Stomach (tissue), 8 donors: ENCODE measurements at regions not wholly inside any gene's neighbourhood (a gene's known extent, or its start where the extent isn't known, plus 50 kb on each side); places are given as distances from the start of the nearest gene placed in this dataset.

Experiments used
- DNase-seq, 2 donors: peaks; one replicate each; pipeline versions ENCODE4 v3.0.0 to v3.0.0-alpha.2; 2013 to 2019
- H3K27ac ChIP-seq, 5 donors: fragments of 200-600 bp in 4 of 5; sonication (generic) in 4 of 5; one replicate each; pipeline ENCODE4 v1.5.1; 2013 to 2019; ENCODE audit warnings: mild to moderate bottlenecking in 1 of 5, moderate library complexity in 1 of 5
- H3K27me3 ChIP-seq, 3 donors: fragments of 200-600 bp; sonication (generic); one replicate each; pipeline ENCODE4 v1.5.1; 2017 to 2019; ENCODE audit warnings: mixed run types in 1 of 3
- H3K36me3 ChIP-seq, 4 donors: fragments of 200-600 bp; sonication (generic); 1 replicate in 3 of 4; 2 replicates in 1 of 4; pipeline ENCODE4 v1.5.1; 2016 to 2019
- H3K4me1 ChIP-seq, 4 donors: fragments of 200-600 bp; sonication (generic); one replicate each; pipeline ENCODE4 v1.5.1; 2016 to 2019
- H3K4me3 ChIP-seq, 4 donors: fragments of 200-600 bp; sonication (generic) in 3 of 4; one replicate each; pipeline ENCODE4 v1.5.1; 2016 to 2019; ENCODE audit warnings: mild to moderate bottlenecking in 1 of 4
- H3K9me3 ChIP-seq, 4 donors: fragments of 200-600 bp; sonication (generic); one replicate each; pipeline ENCODE4 v1.5.1; 2016 to 2019
- EP300 ChIP-seq: sonication (generic); formaldehyde crosslinking; IDR thresholded peaks from one replicate; pipeline ENCODE4 v1.6.1; 2017; ENCODE audit warnings: antibody characterized with exemption
- POLR2A ChIP-seq, 4 donors: fragments of 450-650 bp; IDR thresholded peaks; one replicate each; pipeline ENCODE4 v1.6.1; 2016; ENCODE audit warnings: antibody characterized with exemption in 4 of 4, control low read depth in 2 of 4, mild to moderate bottlenecking in 1 of 4, moderate library complexity in 1 of 4
- POLR2AphosphoS5 ChIP-seq, 3 donors: sonication (generic); formaldehyde crosslinking; IDR thresholded peaks; one replicate each; pipeline ENCODE4 v1.6.1; 2016; ENCODE audit warnings: antibody characterized with exemption in 3 of 3
- WGBS, 5 donors: extraction: QIAGEN DNeasy Blood & Tissue Kit in 3 of 5; methylation state at CpG; one replicate each; pipeline versions ENCODE4 v1.1.5 to v1.1.7; 2013 to 2018; 5-methylcytosine and 5-hydroxymethylcytosine counted together
- intact Hi-C: fragments of 100-400 bp; cut with DNase I; formaldehyde crosslinking; loops from one replicate; pipeline ENCODE4 v1.15.1; 2023; ENCODE audit warnings: low total_unique reads
- TF ChIP-seq, protein P1 (sequence below), 7 experiments: fragments of 450-650 bp in 4 of 7; fragments of 200-600 bp in 3 of 7; sonication (generic) in 3 of 7; IDR thresholded peaks; one replicate each; pipeline ENCODE4 v1.5.1; 2016 to 2019; ENCODE audit warnings: antibody characterized with exemption in 7 of 7, control low read depth in 2 of 7, mild to moderate bottlenecking in 1 of 7
- donor health status: healthy with polysubstance abuse.
- donor health status: Bipolar disorder and iron deficiency.
- donor health status: healthy.

DNA sequence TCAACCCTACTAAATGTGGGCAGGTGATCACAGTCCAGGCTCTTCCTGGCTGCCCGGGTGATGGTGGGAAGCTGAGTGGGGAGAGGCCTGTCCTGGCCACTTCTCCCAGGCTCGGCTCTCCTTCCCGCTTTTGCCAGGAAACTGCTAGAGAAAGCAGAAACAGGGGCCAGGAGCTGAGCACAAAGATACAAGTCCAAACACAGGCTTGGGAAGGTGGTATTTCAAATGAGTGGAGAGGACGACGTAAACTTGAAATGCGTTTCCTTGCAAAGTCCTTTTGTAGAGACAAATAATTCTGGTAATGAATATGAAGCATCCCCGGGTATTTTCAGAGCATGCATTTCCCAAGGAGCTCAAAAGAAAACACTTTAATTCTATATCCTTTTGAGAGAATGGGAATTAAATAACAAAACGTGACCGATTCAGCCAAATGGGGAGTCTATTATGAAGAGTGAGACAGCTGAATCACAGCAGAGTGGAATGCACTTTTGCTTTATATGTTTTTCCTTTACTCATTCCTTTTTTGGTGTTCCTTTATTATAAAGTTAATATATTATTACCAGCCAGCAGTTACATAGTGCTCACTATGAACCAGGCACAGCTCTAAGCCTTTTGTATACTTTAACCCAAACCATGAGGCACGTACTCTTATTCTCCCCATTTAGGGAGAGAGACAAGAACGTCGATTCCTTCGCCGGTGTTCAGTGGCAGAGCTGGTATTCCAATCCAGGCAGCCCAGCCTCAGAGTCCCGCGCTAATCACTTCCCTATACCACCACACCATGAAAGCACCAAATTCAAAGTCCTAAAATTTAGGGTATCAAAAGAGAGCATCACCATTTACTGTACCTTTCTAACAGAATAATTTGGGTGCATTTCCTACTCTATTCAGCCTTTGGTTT is 218.2 kb upstream of the KLF14 start:
- H3K9me3 ChIP-seq, result no peaks in the 10 kb centered on the region
- WGBS, 5 donors, result 75 to 89% (median 82%) methylated on average over 16 of the region's 16 CpGs
- TF ChIP-seq EP300 (no peak), POLR2AphosphoS5 (IDR thresholded peaks at IDR 0.05) (no peak), POLR2A (IDR thresholded peaks at IDR 0.05) (no peak)

DNA sequence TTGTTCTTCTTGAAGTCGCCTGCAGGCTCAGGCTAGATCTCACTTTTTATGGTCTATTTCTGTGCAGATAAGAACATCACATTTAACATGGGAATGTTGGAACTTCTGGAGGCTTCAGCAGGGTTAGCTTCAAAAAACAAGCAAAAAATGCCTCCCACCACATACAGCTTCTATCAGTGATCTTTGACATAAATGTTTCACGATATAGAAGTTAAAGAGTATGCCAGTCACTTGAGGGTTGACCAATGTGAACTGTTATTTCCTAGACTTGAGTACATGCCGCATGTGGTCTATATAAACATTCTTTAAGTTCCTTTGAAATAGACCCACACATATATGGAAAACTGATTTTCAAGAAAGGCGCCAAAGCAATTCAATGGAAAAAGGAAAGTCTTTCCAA is 219.2 kb upstream of the KLF14 start:
- TF ChIP-seq, protein P1, sequence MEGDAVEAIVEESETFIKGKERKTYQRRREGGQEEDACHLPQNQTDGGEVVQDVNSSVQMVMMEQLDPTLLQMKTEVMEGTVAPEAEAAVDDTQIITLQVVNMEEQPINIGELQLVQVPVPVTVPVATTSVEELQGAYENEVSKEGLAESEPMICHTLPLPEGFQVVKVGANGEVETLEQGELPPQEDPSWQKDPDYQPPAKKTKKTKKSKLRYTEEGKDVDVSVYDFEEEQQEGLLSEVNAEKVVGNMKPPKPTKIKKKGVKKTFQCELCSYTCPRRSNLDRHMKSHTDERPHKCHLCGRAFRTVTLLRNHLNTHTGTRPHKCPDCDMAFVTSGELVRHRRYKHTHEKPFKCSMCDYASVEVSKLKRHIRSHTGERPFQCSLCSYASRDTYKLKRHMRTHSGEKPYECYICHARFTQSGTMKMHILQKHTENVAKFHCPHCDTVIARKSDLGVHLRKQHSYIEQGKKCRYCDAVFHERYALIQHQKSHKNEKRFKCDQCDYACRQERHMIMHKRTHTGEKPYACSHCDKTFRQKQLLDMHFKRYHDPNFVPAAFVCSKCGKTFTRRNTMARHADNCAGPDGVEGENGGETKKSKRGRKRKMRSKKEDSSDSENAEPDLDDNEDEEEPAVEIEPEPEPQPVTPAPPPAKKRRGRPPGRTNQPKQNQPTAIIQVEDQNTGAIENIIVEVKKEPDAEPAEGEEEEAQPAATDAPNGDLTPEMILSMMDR (IDR thresholded peaks at IDR 0.05), result no peak
- TF ChIP-seq POLR2A (IDR thresholded peaks at IDR 0.05) (no peak), POLR2AphosphoS5 (IDR thresholded peaks at IDR 0.05) (no peak), EP300 (no peak)
- no peaks in the 10 kb centered on the region for H3K9me3 ChIP-seq
- intact Hi-C loops, result no loop called here
- no peak overlapping the region for H3K4me3 ChIP-seq
- H3K4me1 ChIP-seq, result peaks cover 0 to 75% (median 34%) of the 10 kb centered on the region in 4 donors
- no peak overlapping the region for H3K27ac ChIP-seq
- no peak for DNase-seq
- 80 to 89% (median 89%) methylated on average over 4 of the region's 4 CpGs for WGBS, 5 donors
- H3K36me3 ChIP-seq, result peaks cover 4 to 50% (median 37%) of the 10 kb centered on the region in 4 donors
- H3K27me3 ChIP-seq, result no peaks in the 10 kb centered on the region

More for the DNA sequence above, 218.2 kb upstream of the KLF14 start:
- H3K27me3 ChIP-seq, result no peaks in the 10 kb centered on the region
- intact Hi-C loops, result no loop called here
- H3K36me3 ChIP-seq, result peaks cover 0 to 44% (median 31%) of the 10 kb centered on the region in 4 donors
- H3K27ac ChIP-seq, result peak overlapping the region in 4 of 5 donors; percentile 10 to 56 (median 18)
- no peak overlapping the region for H3K4me3 ChIP-seq
- peaks cover 0 to 65% (median 31%) of the 10 kb centered on the region in 4 donors for H3K4me1 ChIP-seq
- DNase-seq, result no peak

DNA sequence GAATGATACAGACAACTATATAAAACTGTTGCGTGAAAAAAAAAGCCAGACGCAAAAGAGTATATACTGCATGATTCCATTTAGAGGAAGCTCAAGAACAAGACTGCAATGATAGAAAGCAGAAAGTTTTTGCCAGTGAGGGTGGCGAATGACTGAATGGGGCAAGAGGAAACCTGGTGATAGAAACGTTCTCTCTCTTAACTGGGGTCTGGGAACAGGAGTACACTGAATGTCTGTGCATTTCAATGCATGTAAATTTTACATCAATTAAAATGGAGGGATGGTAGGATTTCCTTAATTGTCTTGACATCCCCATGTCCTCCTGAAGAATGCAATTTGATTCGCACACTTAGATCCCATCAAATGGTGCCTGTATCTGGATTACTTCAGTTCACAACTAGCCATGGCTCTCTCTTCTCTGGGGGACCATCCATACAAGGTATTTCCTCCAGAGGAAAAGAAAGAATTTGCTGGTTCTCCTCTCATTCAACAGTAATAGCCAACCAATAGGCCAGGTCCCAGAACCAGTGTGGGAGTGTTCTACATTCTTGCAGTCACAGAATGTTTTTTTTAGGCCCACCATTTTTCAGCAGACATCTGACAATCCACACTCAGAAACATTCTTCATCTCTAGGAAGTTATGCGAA is 221.0 kb upstream of the KLF14 start:
- Histone ChIP-seq H3K36me3 (peaks cover 9 to 64% (median 46%) of the 10 kb centered on the region in 4 donors), H3K27ac (peak overlapping the region in 1 of 5 donors; percentile 12), H3K9me3 (no peaks in the 10 kb centered on the region), H3K4me1 (peaks cover 4 to 79% (median 37%) of the 10 kb centered on the region in 4 donors), H3K4me3 (no peak overlapping the region), H3K27me3 (no peaks in the 10 kb centered on the region)
- 85 to 91% (median 88%) methylated on average over 6 of the region's 6 CpGs for WGBS, 5 donors
- intact Hi-C loops, result no loop called here
- DNase-seq, result no peak
- TF ChIP-seq, protein P1 (IDR thresholded peaks at IDR 0.05), result no peak
- TF ChIP-seq POLR2A (IDR thresholded peaks at IDR 0.05) (no peak), EP300 (no peak), POLR2AphosphoS5 (IDR thresholded peaks at IDR 0.05) (no peak)

DNA sequence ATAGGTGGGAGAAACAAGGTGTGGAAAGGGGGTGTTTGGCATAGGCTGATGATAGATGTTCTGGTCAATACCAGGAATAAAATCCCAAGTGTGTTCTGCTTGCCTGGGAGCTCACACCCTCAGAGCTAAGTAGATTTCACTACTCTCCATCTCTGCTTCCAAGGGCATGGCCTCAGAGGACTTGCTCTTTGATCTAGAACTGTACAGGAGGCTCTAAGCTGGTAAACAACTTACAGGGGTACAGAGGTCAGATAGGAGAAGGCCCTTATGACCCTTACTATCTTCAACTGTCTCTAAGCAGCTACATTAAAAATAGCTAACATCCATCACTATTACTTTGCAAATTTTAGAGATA is 221.5 kb upstream of the KLF14 start:
- Histone ChIP-seq H3K4me1 (peaks cover 4 to 79% (median 37%) of the 10 kb centered on the region in 4 donors), H3K36me3 (peaks cover 9 to 59% (median 44%) of the 10 kb centered on the region in 4 donors), H3K4me3 (no peak overlapping the region), H3K9me3 (no peaks in the 10 kb centered on the region), H3K27ac (peak overlapping the region in 1 of 5 donors; percentile 12), H3K27me3 (no peaks in the 10 kb centered on the region)
- DNase-seq, result no peak
- intact Hi-C loops, result no loop called here
- TF ChIP-seq POLR2AphosphoS5 (IDR thresholded peaks at IDR 0.05) (no peak), EP300 (no peak), POLR2A (IDR thresholded peaks at IDR 0.05) (no peak)
- TF ChIP-seq, protein P1 (IDR thresholded peaks at IDR 0.05), result no peak
